DND-41 (cell line): ENCODE measurements at regions not wholly inside any gene's neighbourhood (a gene's known extent, or its start where the extent isn't known, plus 50 kb on each side); places are given as distances from the start of the nearest gene placed in this dataset.

Experiments
- EZH2 ChIP-seq: IDR thresholded peaks from 3 replicates; pipeline ENCODE4 v1.6.1; 2012; ENCODE audit warnings: borderline replicate concordance, low read depth, mild to moderate bottlenecking, moderate library complexity, low read length, inconsistent platforms; ENCODE audit not compliant: severe bottlenecking
- TF ChIP-seq, protein P1 (sequence below): IDR thresholded peaks from 2 replicates; pipeline ENCODE4 v1.5.1; 2012; ENCODE audit warnings: borderline replicate concordance, low read length, moderate library complexity, mild to moderate bottlenecking; ENCODE audit not compliant: poor library complexity, severe bottlenecking; ENCODE audit errors: extremely low read depth

DNA sequence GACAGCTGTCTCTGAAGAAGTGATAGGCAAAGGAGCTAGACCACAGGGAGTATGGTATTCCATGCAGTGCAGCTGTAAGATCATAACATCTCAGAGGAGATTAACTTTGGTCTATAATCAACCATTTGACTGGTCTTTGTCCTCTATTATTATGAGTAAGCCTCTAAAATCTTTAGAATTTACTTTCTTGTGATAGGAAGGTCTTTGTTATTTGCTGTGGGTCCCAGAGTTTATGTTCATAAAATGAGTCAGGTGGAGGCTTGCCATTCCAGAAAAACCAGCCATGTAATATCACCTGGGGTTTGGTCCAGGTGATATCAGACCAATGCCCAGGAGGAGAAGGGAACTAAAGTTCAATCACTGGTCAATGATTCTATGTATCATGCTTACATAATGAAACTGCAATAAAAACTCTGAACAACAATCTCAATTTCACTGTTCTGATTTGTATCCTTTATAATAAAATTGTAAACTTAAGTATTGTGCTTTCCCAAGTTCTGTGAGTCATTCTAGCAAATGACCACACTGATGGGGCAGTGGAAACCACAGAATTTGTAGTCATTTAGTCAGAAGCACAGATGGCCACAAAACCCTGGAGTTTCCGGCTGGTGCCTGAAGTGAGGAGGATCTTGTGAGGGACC lies 239.6 kb upstream of the TRAM1L1 start:
- TF ChIP-seq, protein P1, sequence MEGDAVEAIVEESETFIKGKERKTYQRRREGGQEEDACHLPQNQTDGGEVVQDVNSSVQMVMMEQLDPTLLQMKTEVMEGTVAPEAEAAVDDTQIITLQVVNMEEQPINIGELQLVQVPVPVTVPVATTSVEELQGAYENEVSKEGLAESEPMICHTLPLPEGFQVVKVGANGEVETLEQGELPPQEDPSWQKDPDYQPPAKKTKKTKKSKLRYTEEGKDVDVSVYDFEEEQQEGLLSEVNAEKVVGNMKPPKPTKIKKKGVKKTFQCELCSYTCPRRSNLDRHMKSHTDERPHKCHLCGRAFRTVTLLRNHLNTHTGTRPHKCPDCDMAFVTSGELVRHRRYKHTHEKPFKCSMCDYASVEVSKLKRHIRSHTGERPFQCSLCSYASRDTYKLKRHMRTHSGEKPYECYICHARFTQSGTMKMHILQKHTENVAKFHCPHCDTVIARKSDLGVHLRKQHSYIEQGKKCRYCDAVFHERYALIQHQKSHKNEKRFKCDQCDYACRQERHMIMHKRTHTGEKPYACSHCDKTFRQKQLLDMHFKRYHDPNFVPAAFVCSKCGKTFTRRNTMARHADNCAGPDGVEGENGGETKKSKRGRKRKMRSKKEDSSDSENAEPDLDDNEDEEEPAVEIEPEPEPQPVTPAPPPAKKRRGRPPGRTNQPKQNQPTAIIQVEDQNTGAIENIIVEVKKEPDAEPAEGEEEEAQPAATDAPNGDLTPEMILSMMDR, result no peak
- no peak for TF ChIP-seq EZH2
